Suprapubic skin (tissue), 4 donors: ENCODE measurements at regions not wholly inside any gene's neighbourhood (a gene's known extent, or its start where the extent isn't known, plus 50 kb on each side); places are given as distances from the start of the nearest gene placed in this dataset.

Experiments used
- DNase-seq, 2 donors: peaks; one replicate each; pipeline ENCODE4 v3.0.0-alpha.2; 2019; ENCODE audit warnings: low spot score in 2 of 2
- H3K27ac ChIP-seq: fragments of 200-600 bp; sonication (generic); one replicate; pipeline ENCODE4 v1.5.1; 2019
- H3K27me3 ChIP-seq: fragments of 200-600 bp; sonication (generic); one replicate; pipeline ENCODE4 v1.5.1; 2019
- H3K36me3 ChIP-seq: fragments of 200-600 bp; sonication (generic); one replicate; pipeline ENCODE4 v1.5.1; 2019
- H3K4me1 ChIP-seq: fragments of 200-600 bp; sonication (generic); one replicate; pipeline ENCODE4 v1.5.1; 2019
- H3K4me3 ChIP-seq: fragments of 200-600 bp; sonication (generic); one replicate; pipeline ENCODE4 v1.5.1; 2019; ENCODE audit warnings: mild to moderate bottlenecking
- H3K9me3 ChIP-seq: fragments of 200-600 bp; sonication (generic); one replicate; pipeline ENCODE4 v1.5.1; 2019
- EP300 ChIP-seq: sonication (generic); formaldehyde crosslinking; IDR thresholded peaks from one replicate; pipeline ENCODE4 v1.6.1; 2017; ENCODE audit warnings: antibody characterized with exemption
- POLR2A ChIP-seq, 2 donors: fragments of 450-650 bp; IDR thresholded peaks; one replicate each; pipeline ENCODE4 v1.6.1; 2017; ENCODE audit warnings: antibody characterized with exemption in 2 of 2, mild to moderate bottlenecking in 2 of 2, moderate library complexity in 2 of 2
- POLR2AphosphoS5 ChIP-seq, 3 donors: sonication (generic); formaldehyde crosslinking; IDR thresholded peaks; one replicate each; pipeline ENCODE4 v1.6.1; 2017; ENCODE audit warnings: antibody characterized with exemption in 3 of 3
- WGBS: methylation state at CpG from one replicate; pipeline ENCODE4 v1.1.5; 2018; 5-methylcytosine and 5-hydroxymethylcytosine counted together
- TF ChIP-seq, protein P1 (sequence below), 2 donors: fragments of 200-600 bp in 1 of 2; fragments of 450-650 bp in 1 of 2; sonication (generic) in 1 of 2; IDR thresholded peaks; one replicate each; pipeline ENCODE4 v1.5.1; 2016 to 2019; ENCODE audit warnings: antibody characterized with exemption in 2 of 2, mild to moderate bottlenecking in 1 of 2, moderate library complexity in 1 of 2

- no peak for DNase-seq
- Histone ChIP-seq H3K9me3 (no peaks in the 10 kb centered on the region), H3K4me3 (no peak overlapping the region), H3K27ac (no peak overlapping the region), H3K27me3 (no peaks in the 10 kb centered on the region), H3K4me1 (no peaks in the 10 kb centered on the region), H3K36me3 (no peaks in the 10 kb centered on the region)
- WGBS = 70% methylated on average over 1 of the region's 1 CpG
- TF ChIP-seq POLR2AphosphoS5 (IDR thresholded peaks at IDR 0.05) = no peak
- TF ChIP-seq, protein P1, sequence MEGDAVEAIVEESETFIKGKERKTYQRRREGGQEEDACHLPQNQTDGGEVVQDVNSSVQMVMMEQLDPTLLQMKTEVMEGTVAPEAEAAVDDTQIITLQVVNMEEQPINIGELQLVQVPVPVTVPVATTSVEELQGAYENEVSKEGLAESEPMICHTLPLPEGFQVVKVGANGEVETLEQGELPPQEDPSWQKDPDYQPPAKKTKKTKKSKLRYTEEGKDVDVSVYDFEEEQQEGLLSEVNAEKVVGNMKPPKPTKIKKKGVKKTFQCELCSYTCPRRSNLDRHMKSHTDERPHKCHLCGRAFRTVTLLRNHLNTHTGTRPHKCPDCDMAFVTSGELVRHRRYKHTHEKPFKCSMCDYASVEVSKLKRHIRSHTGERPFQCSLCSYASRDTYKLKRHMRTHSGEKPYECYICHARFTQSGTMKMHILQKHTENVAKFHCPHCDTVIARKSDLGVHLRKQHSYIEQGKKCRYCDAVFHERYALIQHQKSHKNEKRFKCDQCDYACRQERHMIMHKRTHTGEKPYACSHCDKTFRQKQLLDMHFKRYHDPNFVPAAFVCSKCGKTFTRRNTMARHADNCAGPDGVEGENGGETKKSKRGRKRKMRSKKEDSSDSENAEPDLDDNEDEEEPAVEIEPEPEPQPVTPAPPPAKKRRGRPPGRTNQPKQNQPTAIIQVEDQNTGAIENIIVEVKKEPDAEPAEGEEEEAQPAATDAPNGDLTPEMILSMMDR (IDR thresholded peaks at IDR 0.05) = no peak
- no peak for TF ChIP-seq EP300
- no peak for TF ChIP-seq POLR2A (IDR thresholded peaks at IDR 0.05)
These were observed 173.6 kb upstream of the CACNA2D1 start for GRCh38 chr7:82617156-82617555.

- no peaks in the 10 kb centered on the region for H3K27me3 ChIP-seq
- H3K27ac ChIP-seq = peak overlapping the region; percentile 24
- 80% methylated on average over 2 of the region's 2 CpGs for WGBS
- no peak for DNase-seq
- TF ChIP-seq POLR2A (IDR thresholded peaks at IDR 0.05) (no peak), POLR2AphosphoS5 (IDR thresholded peaks at IDR 0.05) (no peak), EP300 (no peak)
- TF ChIP-seq, protein P1 (IDR thresholded peaks at IDR 0.05) = no peak
- no peaks in the 10 kb centered on the region for H3K36me3 ChIP-seq
- H3K4me3 ChIP-seq = no peak overlapping the region
- H3K9me3 ChIP-seq = no peaks in the 10 kb centered on the region
- no peaks in the 10 kb centered on the region for H3K4me1 ChIP-seq
These were observed 172.6 kb upstream of the CACNA2D1 start for GRCh38 chr7:82616059-82616728.

GRCh38 chr7:82615527-82615926 lies 171.9 kb upstream of the CACNA2D1 start:
- TF ChIP-seq, protein P1 (IDR thresholded peaks at IDR 0.05) = no peak
- TF ChIP-seq EP300 = no peak
- no peak for TF ChIP-seq POLR2A (IDR thresholded peaks at IDR 0.05)
- TF ChIP-seq POLR2AphosphoS5 (IDR thresholded peaks at IDR 0.05) = no peak
- Histone ChIP-seq H3K27me3 (no peaks in the 10 kb centered on the region), H3K27ac (no peak overlapping the region), H3K9me3 (no peaks in the 10 kb centered on the region), H3K36me3 (no peaks in the 10 kb centered on the region), H3K4me1 (no peaks in the 10 kb centered on the region), H3K4me3 (no peak overlapping the region)
- WGBS = 80% methylated on average over 3 of the region's 3 CpGs
- DNase-seq = no peak

GRCh38 chr7:82609746-82610145 lies 166.2 kb upstream of the CACNA2D1 start:
- TF ChIP-seq, protein P1 (IDR thresholded peaks at IDR 0.05) = no peak
- TF ChIP-seq POLR2A (IDR thresholded peaks at IDR 0.05) = no peak
- TF ChIP-seq POLR2AphosphoS5 (IDR thresholded peaks at IDR 0.05) = no peak
- no peak for TF ChIP-seq EP300
- no peak for DNase-seq
- Histone ChIP-seq H3K4me3 (no peak overlapping the region), H3K27ac (no peak overlapping the region), H3K36me3 (no peaks in the 10 kb centered on the region), H3K4me1 (no peaks in the 10 kb centered on the region), H3K27me3 (no peaks in the 10 kb centered on the region), H3K9me3 (no peaks in the 10 kb centered on the region)

DNA sequence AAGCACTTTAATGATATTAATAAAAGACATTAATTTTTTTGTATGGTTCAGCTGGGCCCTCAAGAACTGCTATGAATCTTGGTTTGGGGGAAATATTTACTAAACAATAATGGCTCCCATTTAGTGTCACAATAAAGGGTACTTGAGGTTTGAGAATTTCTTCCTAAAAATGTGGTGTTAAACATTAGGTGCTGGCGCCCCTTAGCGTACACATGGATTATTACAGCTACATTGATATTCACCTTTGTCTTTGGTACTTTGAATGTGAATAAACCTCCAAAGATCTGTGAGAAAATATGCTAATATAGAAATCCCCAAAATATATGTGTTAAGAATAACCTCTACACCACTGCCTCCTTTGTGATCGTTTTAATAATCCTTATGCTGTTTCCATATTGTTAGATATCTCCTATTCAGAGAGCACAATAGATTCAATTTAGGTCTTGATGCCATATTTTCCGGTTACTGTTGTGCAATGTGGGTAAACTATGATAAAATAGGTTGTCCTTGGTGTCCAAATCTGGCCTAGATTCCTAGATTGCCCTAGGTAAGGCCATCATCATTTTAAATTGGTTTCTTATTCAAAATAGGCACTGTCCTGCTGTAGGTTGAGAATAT lies 161.8 kb upstream of the CACNA2D1 start:
- Histone ChIP-seq H3K27ac (no peak overlapping the region), H3K27me3 (no peaks in the 10 kb centered on the region), H3K4me3 (no peak overlapping the region), H3K36me3 (no peaks in the 10 kb centered on the region), H3K9me3 (no peaks in the 10 kb centered on the region), H3K4me1 (no peaks in the 10 kb centered on the region)
- WGBS = 22% methylated on average over 4 of the region's 4 CpGs
- DNase-seq = no peak
- TF ChIP-seq, protein P1 (IDR thresholded peaks at IDR 0.05) = peak; percentile 19 to 52
- no peak for TF ChIP-seq EP300
